Trophoblast cell (in vitro differentiated cells and primary cell): ENCODE measurements at regions not wholly inside any gene's neighbourhood (a gene's known extent, or its start where the extent isn't known, plus 50 kb on each side); places are given as distances from the start of the nearest gene placed in this dataset.
A peak's percentile ranks its signal among the peaks of the same experiment; 100 is the strongest.
"Not testable (repeated sequence)": the region's sequence is repeated elsewhere in the genome, so short reads cannot be mapped to it uniquely, and the experiment has no call there.

Experiments used
- DNase-seq, 2 donors: peaks; one replicate each; pipeline ENCODE4 v3.0.0-alpha.2; 2016
- H2AFZ ChIP-seq: 2 replicates; pipeline ENCODE4 v1.6.1; 2013; ENCODE audit warnings: low read length, moderate library complexity, mild to moderate bottlenecking; ENCODE audit not compliant: insufficient read depth, poor library complexity
- H2AK5ac ChIP-seq: 2 replicates; pipeline ENCODE4 v1.6.1; 2013; ENCODE audit warnings: mild to moderate bottlenecking, low read length
- H2BK120ac ChIP-seq: 2 replicates; pipeline ENCODE4 v1.6.1; 2013; ENCODE audit warnings: low read length, mild to moderate bottlenecking, moderate library complexity; ENCODE audit not compliant: insufficient read depth, poor library complexity
- H2BK12ac ChIP-seq: 2 replicates; pipeline ENCODE4 v1.6.1; 2013; ENCODE audit warnings: mild to moderate bottlenecking, low read length, moderate library complexity
- H2BK5ac ChIP-seq: 2 replicates; pipeline ENCODE4 v1.6.1; 2013; ENCODE audit warnings: low read length, low read depth, moderate library complexity, mild to moderate bottlenecking; ENCODE audit not compliant: poor library complexity
- H3K14ac ChIP-seq: 2 replicates; pipeline ENCODE4 v1.6.1; 2013; ENCODE audit warnings: mild to moderate bottlenecking, low read length
- H3K18ac ChIP-seq: 2 replicates; pipeline ENCODE4 v1.6.1; 2013; ENCODE audit warnings: mild to moderate bottlenecking, low read length
- H3K23ac ChIP-seq: 2 replicates; pipeline ENCODE4 v1.6.1; 2013; ENCODE audit warnings: low read length
- H3K27ac ChIP-seq: 2 replicates; pipeline ENCODE4 v1.5.1; 2013; ENCODE audit warnings: low read depth, mild to moderate bottlenecking, inconsistent platforms, low read length, moderate library complexity
- H3K27me3 ChIP-seq: 2 replicates; pipeline ENCODE4 v1.6.1; 2013; ENCODE audit warnings: inconsistent platforms, mild to moderate bottlenecking, low read length, moderate library complexity; ENCODE audit not compliant: insufficient read depth
- H3K36me3 ChIP-seq, 2 experiments: 1 replicate in 1 of 2; 2 replicates in 1 of 2; pipeline ENCODE4 v1.6.1; 2013; ENCODE audit warnings: low read length in 2 of 2, mild to moderate bottlenecking in 2 of 2, moderate library complexity in 1 of 2; ENCODE audit not compliant: insufficient read depth in 2 of 2, control insufficient read depth in 1 of 2
- H3K4ac ChIP-seq: 2 replicates; pipeline ENCODE4 v1.6.1; 2013; ENCODE audit warnings: low read depth, mild to moderate bottlenecking, low read length, moderate library complexity
- H3K4me1 ChIP-seq, 2 experiments: 1 replicate in 1 of 2; 2 replicates in 1 of 2; pipeline ENCODE4 v1.6.1; 2013; ENCODE audit warnings: low read length in 2 of 2, mild to moderate bottlenecking in 2 of 2, moderate library complexity in 1 of 2; ENCODE audit not compliant: insufficient read depth in 2 of 2, control insufficient read depth in 1 of 2
- H3K4me2 ChIP-seq: 2 replicates; pipeline ENCODE4 v1.6.1; 2013; ENCODE audit warnings: inconsistent platforms, mild to moderate bottlenecking, low read length, moderate library complexity
- H3K4me3 ChIP-seq: 2 replicates; pipeline ENCODE4 v1.5.1; 2013; ENCODE audit warnings: mild to moderate bottlenecking, low read depth, low read length, inconsistent platforms
- H3K79me1 ChIP-seq: one replicate; pipeline ENCODE4 v1.6.1; 2013; ENCODE audit warnings: low read length
- H3K79me2 ChIP-seq: 2 replicates; pipeline ENCODE4 v1.6.1; 2013; ENCODE audit warnings: low read length, mild to moderate bottlenecking; ENCODE audit not compliant: control insufficient read depth, insufficient read depth, poor library complexity
- H3K9ac ChIP-seq: 2 replicates; pipeline ENCODE4 v1.6.1; 2013; ENCODE audit warnings: mild to moderate bottlenecking, low read length
- H3K9me3 ChIP-seq: 2 replicates; pipeline ENCODE4 v1.6.1; 2013; ENCODE audit warnings: low read depth, mild to moderate bottlenecking, control low read depth, inconsistent platforms, low read length; ENCODE audit not compliant: insufficient read depth
- H4K12ac ChIP-seq: 2 replicates; pipeline ENCODE4 v1.6.1; 2013; ENCODE audit warnings: low read depth, mild to moderate bottlenecking, low read length, moderate library complexity
- H4K8ac ChIP-seq: 2 replicates; pipeline ENCODE4 v1.6.1; 2013; ENCODE audit warnings: low read depth, mild to moderate bottlenecking, low read length, moderate library complexity
- H4K91ac ChIP-seq: one replicate; pipeline ENCODE4 v1.6.1; 2013; ENCODE audit warnings: low read depth, mild to moderate bottlenecking, low read length, moderate library complexity
- whole genome bisulfite sequencing: extraction: QIAGEN DNeasy Blood & Tissue Kit; methylation state at CpG from one replicate; pipeline ENCODE4 v1.1.7; 2013; ENCODE audit warnings: missing lambda C conversion rate; ENCODE audit not compliant: insufficient read length, insufficient coverage; ENCODE audit errors: extremely low coverage; 5-methylcytosine and 5-hydroxymethylcytosine counted together

DNA sequence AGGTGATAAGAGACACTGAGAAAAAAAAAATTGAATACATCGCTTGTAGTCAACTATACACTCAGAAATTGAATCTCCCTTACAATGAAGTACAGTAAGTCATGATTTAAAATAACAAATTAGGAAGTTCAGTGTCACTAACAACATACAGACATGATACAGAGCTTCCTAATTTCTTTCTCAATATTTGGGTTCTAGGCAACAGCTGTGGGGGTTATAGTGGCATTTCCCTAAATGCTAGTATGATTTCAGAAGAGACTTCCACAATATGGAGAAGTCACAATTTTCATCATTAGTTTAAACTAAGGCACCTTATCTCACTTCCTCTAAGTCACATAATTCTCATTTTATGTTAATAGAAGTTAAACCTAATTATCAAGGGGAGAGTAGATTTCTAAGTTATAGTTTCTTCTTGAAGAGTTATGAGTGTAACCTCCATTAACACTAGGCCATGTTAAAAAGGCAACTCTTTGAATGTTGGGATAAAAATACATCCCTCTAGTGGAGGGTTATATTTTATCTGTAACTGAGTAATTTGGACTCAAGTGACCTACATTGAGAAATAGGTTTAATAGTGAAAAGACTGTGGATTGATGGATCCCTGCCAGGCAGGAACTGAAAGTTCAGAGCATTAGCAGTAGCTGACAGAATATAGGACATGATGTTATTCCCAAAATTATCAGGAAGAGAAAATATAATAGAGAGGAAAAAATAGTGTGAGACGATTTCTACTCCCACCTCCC is 286.0 kb upstream of the SUCLG2 start:
- H3K9ac ChIP-seq: no peak overlapping the region
- H3K4me2 ChIP-seq: no peak overlapping the region
- no peak overlapping the region for H2BK12ac ChIP-seq
- H3K4me3 ChIP-seq: no peak overlapping the region
- H3K4ac ChIP-seq: no peak overlapping the region
- no peaks in the 10 kb centered on the region for H3K79me1 ChIP-seq
- H3K36me3 ChIP-seq: no peaks in the 10 kb centered on the region
- H3K4me1 ChIP-seq: no peaks in the 10 kb centered on the region
- no peak overlapping the region for H2BK120ac ChIP-seq
- H2AFZ ChIP-seq: no peak overlapping the region
- H3K9me3 ChIP-seq: no peaks in the 10 kb centered on the region
- peak in 1 of 2 donors; percentile 9 for DNase-seq
- H2BK5ac ChIP-seq: no peak overlapping the region
- no peak overlapping the region for H3K27ac ChIP-seq
- no peak overlapping the region for H3K18ac ChIP-seq
- no peaks in the 10 kb centered on the region for H3K79me2 ChIP-seq
- H3K27me3 ChIP-seq: no peaks in the 10 kb centered on the region
- H4K91ac ChIP-seq: no peak overlapping the region
- H3K23ac ChIP-seq: no peak overlapping the region
- H4K12ac ChIP-seq: no peak overlapping the region
- no peak overlapping the region for H4K8ac ChIP-seq
- H3K14ac ChIP-seq: no peak overlapping the region
- H2AK5ac ChIP-seq: no peak overlapping the region
- no CpG with 5 or more reads among the region's 2 CpGs for WGBS

- no peaks in the 10 kb centered on the region for H3K9me3 ChIP-seq
- H2AK5ac ChIP-seq: no peak overlapping the region
- H2BK120ac ChIP-seq: no peak overlapping the region
- H3K4me1 ChIP-seq: no peaks in the 10 kb centered on the region
- no peak overlapping the region for H2AFZ ChIP-seq
- no peak overlapping the region for H3K4me3 ChIP-seq
- no peak overlapping the region for H4K12ac ChIP-seq
- H3K14ac ChIP-seq: no peak overlapping the region
- no peak overlapping the region for H3K9ac ChIP-seq
- H3K23ac ChIP-seq: no peak overlapping the region
- no peak overlapping the region for H2BK12ac ChIP-seq
- H3K36me3 ChIP-seq: no peaks in the 10 kb centered on the region
- no peak overlapping the region for H3K4ac ChIP-seq
- no peaks in the 10 kb centered on the region for H3K79me1 ChIP-seq
- H2BK5ac ChIP-seq: no peak overlapping the region
- WGBS: no CpG with 5 or more reads among the region's 1 CpG
- H4K8ac ChIP-seq: no peak overlapping the region
- no peak overlapping the region for H4K91ac ChIP-seq
- DNase-seq: no peak
- no peaks in the 10 kb centered on the region for H3K79me2 ChIP-seq
- no peak overlapping the region for H3K27ac ChIP-seq
- no peaks in the 10 kb centered on the region for H3K27me3 ChIP-seq
- no peak overlapping the region for H3K4me2 ChIP-seq
- no peak overlapping the region for H3K18ac ChIP-seq
These were observed 283.2 kb upstream of the SUCLG2 start for GRCh38 chr3:67937498-67938118.

- H3K4me1 ChIP-seq, H3K23ac ChIP-seq, H3K4me3 ChIP-seq, H3K4ac ChIP-seq, H2BK120ac ChIP-seq, H3K36me3 ChIP-seq, H3K79me2 ChIP-seq, H4K12ac ChIP-seq, H3K79me1 ChIP-seq, H2AFZ ChIP-seq, H4K91ac ChIP-seq, H3K9me3 ChIP-seq, H2BK12ac ChIP-seq, H3K9ac ChIP-seq, H4K8ac ChIP-seq, H3K4me2 ChIP-seq, H3K27me3 ChIP-seq, H2AK5ac ChIP-seq, H3K14ac ChIP-seq, H3K18ac ChIP-seq, H2BK5ac ChIP-seq: not testable (repeated sequence)
- WGBS: no CpG with 5 or more reads among the region's 4 CpGs
- peak; percentile 93 to 97 for DNase-seq
- peak overlapping the region; percentile 79 for H3K27ac ChIP-seq
These were observed 276.0 kb upstream of the SUCLG2 start for GRCh38 chr3:67930394-67930793.

DNA sequence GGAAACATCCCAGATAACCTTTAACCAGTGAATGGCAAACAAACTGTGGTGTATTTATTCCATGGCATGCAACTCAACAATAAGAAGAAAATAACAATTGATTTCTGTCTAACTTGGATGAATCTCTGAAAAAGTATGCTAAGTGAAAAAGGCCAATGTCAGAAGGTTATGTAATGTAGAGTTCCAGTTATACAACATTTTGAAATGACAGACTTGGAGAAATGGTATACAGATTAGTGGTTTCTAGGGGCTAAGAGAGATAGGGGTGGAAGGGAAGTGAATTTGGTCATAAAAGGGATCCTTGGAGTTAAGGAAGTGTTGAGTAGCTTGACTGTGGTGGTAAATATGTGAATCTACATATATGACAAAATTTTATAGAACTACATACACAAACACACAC is 269.4 kb upstream of the SUCLG2 start:
- H2BK12ac ChIP-seq: no peak overlapping the region
- H3K36me3 ChIP-seq: peaks cover 1 to 2% of the 10 kb centered on the region in 2 experiments
- H3K18ac ChIP-seq: no peak overlapping the region
- peaks cover 0 to 3% of the 10 kb centered on the region in 2 experiments for H3K4me1 ChIP-seq
- H3K4me3 ChIP-seq: no peak overlapping the region
- no peak overlapping the region for H2BK5ac ChIP-seq
- peak in 1 of 2 donors; percentile 88 for DNase-seq
- no peak overlapping the region for H3K4ac ChIP-seq
- no peak overlapping the region for H3K23ac ChIP-seq
- H2BK120ac ChIP-seq: no peak overlapping the region
- no peaks in the 10 kb centered on the region for H3K9me3 ChIP-seq
- H2AK5ac ChIP-seq: no peak overlapping the region
- no peaks in the 10 kb centered on the region for H3K79me2 ChIP-seq
- H4K91ac ChIP-seq: no peak overlapping the region
- no peak overlapping the region for H2AFZ ChIP-seq
- H4K8ac ChIP-seq: no peak overlapping the region
- H3K4me2 ChIP-seq: no peak overlapping the region
- H3K27me3 ChIP-seq: no peaks in the 10 kb centered on the region
- no peak overlapping the region for H3K27ac ChIP-seq
- peaks cover 2% of the 10 kb centered on the region for H3K79me1 ChIP-seq
- H3K14ac ChIP-seq: no peak overlapping the region
- no peak overlapping the region for H4K12ac ChIP-seq
- H3K9ac ChIP-seq: no peak overlapping the region
